HEK293T (cell line): ENCODE measurements at regions not wholly inside any gene's neighbourhood (a gene's known extent, or its start where the extent isn't known, plus 50 kb on each side); places are given as distances from the start of the nearest gene placed in this dataset.

Source experiments
- ARNT ChIP-seq: fragments of 450-650 bp; IDR thresholded peaks from 2 replicates; pipeline ENCODE4 v1.6.1; 2017; ENCODE audit warnings: mild to moderate bottlenecking
- CTBP1 ChIP-seq: fragments of 450-650 bp; IDR thresholded peaks from 2 replicates; pipeline ENCODE4 v1.6.1; 2016; ENCODE audit warnings: borderline replicate concordance
- FOXM1 ChIP-seq: fragments of 450-650 bp; IDR thresholded peaks from 2 replicates; pipeline ENCODE4 v1.6.1; 2017; ENCODE audit warnings: mild to moderate bottlenecking, borderline replicate concordance
- PKNOX1 ChIP-seq: fragments of 450-650 bp; IDR thresholded peaks from 2 replicates; pipeline ENCODE4 v1.6.1; 2016
- SUZ12 ChIP-seq: fragments of 450-650 bp; IDR thresholded peaks from 2 replicates; pipeline ENCODE4 v1.6.1; 2016; ENCODE audit warnings: mild to moderate bottlenecking
- ZNF384 ChIP-seq: fragments of 450-650 bp; IDR thresholded peaks from 2 replicates; pipeline ENCODE4 v1.6.1; 2016

DNA sequence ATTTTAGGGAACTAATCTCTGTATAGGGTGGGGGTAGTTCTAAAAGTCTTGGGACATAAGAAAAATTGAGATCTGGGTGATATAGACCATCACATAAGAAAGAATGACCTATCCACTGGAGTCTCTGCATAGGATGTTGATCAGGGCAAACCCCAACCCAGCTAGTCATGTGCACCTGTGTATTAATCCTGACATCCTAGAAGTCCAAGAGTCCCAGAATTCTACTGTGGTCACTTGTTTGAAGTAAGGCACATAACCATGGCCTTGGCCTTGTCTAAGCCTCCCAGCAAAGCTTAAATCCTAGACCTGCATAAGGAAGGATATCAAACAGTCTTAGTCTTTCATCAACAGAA lies 334.1 kb upstream of the DCN start:
- TF ChIP-seq CTBP1: no peak
- no peak for TF ChIP-seq ZNF384
- TF ChIP-seq FOXM1: no peak
- TF ChIP-seq PKNOX1: no peak
- TF ChIP-seq ARNT: no peak
- TF ChIP-seq SUZ12: no peak
